Kidney capillary endothelial cell (primary cell): ENCODE measurements at regions not wholly inside any gene's neighbourhood (a gene's known extent, or its start where the extent isn't known, plus 50 kb on each side); places are given as distances from the start of the nearest gene placed in this dataset.

Experiments
- DNase-seq: peaks from one replicate; pipeline ENCODE4 v3.0.0-alpha.2; 2018; ENCODE audit warnings: low spot score

- DNase-seq: no peak
These were observed 409.9 kb downstream of the MTX2 start for GRCh38 chr2:176679061-176679669.

GRCh38 chr2:176680916-176681516 lies 411.8 kb downstream of the MTX2 start:
- DNase-seq: no peak

GRCh38 chr2:176681584-176682115 lies 412.4 kb downstream of the MTX2 start:
- DNase-seq: no peak

GRCh38 chr2:176682278-176682677 lies 413.0 kb downstream of the MTX2 start:
- no peak for DNase-seq

- DNase-seq: no peak
These were observed 414.4 kb downstream of the MTX2 start for GRCh38 chr2:176683618-176684111.

- DNase-seq: no peak
These were observed 416.7 kb downstream of the MTX2 start for GRCh38 chr2:176685908-176686307.

GRCh38 chr2:176686328-176686727 lies 417.1 kb downstream of the MTX2 start:
- no peak for DNase-seq

GRCh38 chr2:176687342-176687741 lies 418.1 kb downstream of the MTX2 start:
- DNase-seq: no peak

GRCh38 chr2:176687944-176688343 lies 418.7 kb downstream of the MTX2 start:
- DNase-seq: no peak

- no peak for DNase-seq
These were observed 420.5 kb downstream of the MTX2 start for GRCh38 chr2:176689711-176690110.

- DNase-seq: no peak
These were observed 422.2 kb downstream of the MTX2 start for GRCh38 chr2:176691471-176691870.

- DNase-seq: no peak
These were observed 423.3 kb downstream of the MTX2 start for GRCh38 chr2:176692533-176692932.

GRCh38 chr2:176699098-176699497 lies 429.9 kb downstream of the MTX2 start:
- no peak for DNase-seq

GRCh38 chr2:176699644-176700043 lies 430.4 kb downstream of the MTX2 start:
- no peak for DNase-seq

- no peak for DNase-seq
These were observed 432.9 kb downstream of the MTX2 start for GRCh38 chr2:176702131-176702530.

GRCh38 chr2:176704282-176704858 lies 435.1 kb downstream of the MTX2 start:
- no peak for DNase-seq

GRCh38 chr2:176709149-176709951 lies 440.1 kb downstream of the MTX2 start:
- DNase-seq: no peak

GRCh38 chr2:176709991-176710390 lies 440.7 kb downstream of the MTX2 start:
- DNase-seq: no peak

GRCh38 chr2:176710657-176711186 lies 441.5 kb downstream of the MTX2 start:
- no peak for DNase-seq

- DNase-seq: no peak
These were observed 456.8 kb downstream of the MTX2 start for GRCh38 chr2:176725873-176726645.

GRCh38 chr2:176727696-176728095 lies 458.5 kb downstream of the MTX2 start:
- DNase-seq: no peak
